CD4-positive, alpha-beta T cell (primary cell): ENCODE measurements at regions not wholly inside any gene's neighbourhood (a gene's known extent, or its start where the extent isn't known, plus 50 kb on each side); places are given as distances from the start of the nearest gene placed in this dataset.

Experiments used
- ATAC-seq: fragments of 200-7000 bp; cut with Tn5 transposase; one replicate; pipeline ENCODE4 v1.10.0; 2022; ENCODE audit warnings: mild to moderate bottlenecking; ENCODE audit not compliant: poor library complexity
- CTCF ChIA-PET: fragments of 350-600 bp; sonication (Branson Sonifier 250); formaldehyde crosslinking; loops from one replicate; lab custom pipeline; 2021; ENCODE audit warnings: antibody characterized with exemption, inconsistent platforms; lab: Charles Lee
- POLR2A ChIA-PET: fragments of 350-600 bp; sonication (Branson Sonifier 250); formaldehyde crosslinking; loops from one replicate; lab custom pipeline; 2021; ENCODE audit warnings: antibody characterized with exemption, inconsistent platforms; lab: Charles Lee
- DNase-seq, 14 experiments: peaks; one replicate each; pipeline ENCODE4 v3.0.0-alpha.2; 2013 to 2020; ENCODE audit warnings: mixed read lengths in 2 of 14
- H3K27ac ChIP-seq, 2 donors: one replicate each; pipeline versions ENCODE4 v1.5.1 to v1.7.0; 2013; ENCODE audit warnings: low read length in 2 of 2, low read depth in 1 of 2, mild to moderate bottlenecking in 1 of 2
- H3K27me3 ChIP-seq, 2 experiments: 1 replicate in 1 of 2; 2 replicates in 1 of 2; pipeline versions ENCODE4 v1.6.1 to v1.7.0; 2013; ENCODE audit warnings: low read length in 2 of 2, control low read depth in 1 of 2, mild to moderate bottlenecking in 1 of 2, moderate library complexity in 1 of 2; ENCODE audit not compliant: insufficient read depth in 2 of 2, control insufficient read depth in 1 of 2
- H3K36me3 ChIP-seq: one replicate; pipeline ENCODE4 v1.6.1; 2013; ENCODE audit warnings: low read length, control low read depth; ENCODE audit not compliant: insufficient read depth
- H3K4me1 ChIP-seq: one replicate; pipeline ENCODE4 v1.6.1; 2013; ENCODE audit warnings: low read length, control low read depth; ENCODE audit not compliant: insufficient read depth
- H3K4me3 ChIP-seq: one replicate; pipeline ENCODE4 v1.5.1; 2013; ENCODE audit warnings: mild to moderate bottlenecking, low read length, moderate library complexity
- H3K9me3 ChIP-seq, 2 experiments: 1 replicate in 1 of 2; 2 replicates in 1 of 2; pipeline versions ENCODE4 v1.6.1 to v1.7.0; 2013; ENCODE audit warnings: low read length in 2 of 2, mild to moderate bottlenecking in 2 of 2, control low read depth in 1 of 2, moderate library complexity in 1 of 2; ENCODE audit not compliant: control insufficient read depth in 1 of 2, insufficient read depth in 1 of 2
- H3K27ac Mint-ChIP-seq: one replicate; pipeline ENCODE4 v1.8.0; 2020; ENCODE audit warnings: mixed read lengths
- H3K27me3 Mint-ChIP-seq: one replicate; pipeline ENCODE4 v1.8.0; 2021; ENCODE audit warnings: mixed read lengths
- H3K36me3 Mint-ChIP-seq: one replicate; pipeline ENCODE4 v1.8.0; 2021; ENCODE audit warnings: low read depth, mixed read lengths
- H3K4me1 Mint-ChIP-seq: one replicate; pipeline ENCODE4 v1.8.0; 2021; ENCODE audit warnings: low read depth, mixed read lengths
- H3K4me3 Mint-ChIP-seq: one replicate; pipeline ENCODE4 v1.8.0; 2020; ENCODE audit warnings: mild to moderate bottlenecking, mixed read lengths
- H3K9me3 Mint-ChIP-seq: one replicate; pipeline ENCODE4 v1.8.0; 2020; ENCODE audit warnings: mixed read lengths
- CTCF ChIP-seq: fragments of 200-600 bp; IDR thresholded peaks from one replicate; pipeline ENCODE4 v1.8.0; 2022; ENCODE audit warnings: antibody characterized with exemption, mild to moderate bottlenecking
- intact Hi-C, 2 experiments: fragments of 100-400 bp; cut with DNase I in 1 of 2; cut with micrococcal nuclease in 1 of 2; formaldehyde crosslinking; loops; one replicate each; pipeline versions ENCODE4 v1.15.1 to v1.9.0; 2023 to 2025; cut with DNase I, micrococcal nuclease

- no peak for ATAC-seq
- H3K9me3 ChIP-seq = peaks cover 0 to 7% of the 10 kb centered on the region in 2 experiments
These were observed 238.2 kb upstream of the ASIC2 start for GRCh38 chr17:33531311-33531710.

GRCh38 chr17:33534087-33534486 lies 241.0 kb upstream of the ASIC2 start:
- Histone ChIP-seq H3K27me3 (peaks cover 0 to 4% of the 10 kb centered on the region in 2 experiments), H3K9me3 (no peaks in the 10 kb centered on the region), H3K4me1 (no peaks in the 10 kb centered on the region), H3K27ac (no peak overlapping the region), H3K36me3 (no peaks in the 10 kb centered on the region), H3K4me3 (no peak overlapping the region)
- CTCF ChIA-PET = no interaction called here
- ATAC-seq (no peak), DNase-seq (no peak)
- Mint-ChIP-seq H3K36me3 (no peaks in the 10 kb centered on the region), H3K27ac (no peak overlapping the region), H3K27me3 (no peaks in the 10 kb centered on the region), H3K4me1 (no peaks in the 10 kb centered on the region), H3K4me3 (no peak overlapping the region), H3K9me3 (no peaks in the 10 kb centered on the region)
- TF ChIP-seq CTCF = no peak
- POLR2A ChIA-PET = no interaction called here
- intact Hi-C loops = no loop called here

More at GRCh38 chr17:33531311-33531710, 238.2 kb upstream of the ASIC2 start:
- POLR2A ChIA-PET = no interaction called here
- DNase-seq = no peak
- no peak overlapping the region for H3K27ac Mint-ChIP-seq
- intact Hi-C loops = no loop called here
- Histone ChIP-seq H3K27me3 (peaks cover 0 to 4% of the 10 kb centered on the region in 2 experiments), H3K36me3 (no peaks in the 10 kb centered on the region), H3K4me1 (no peaks in the 10 kb centered on the region), H3K27ac (no peak overlapping the region), H3K4me3 (no peak overlapping the region)
- H3K9me3 Mint-ChIP-seq = no peaks in the 10 kb centered on the region
- no peaks in the 10 kb centered on the region for H3K36me3 Mint-ChIP-seq
- no peaks in the 10 kb centered on the region for H3K27me3 Mint-ChIP-seq
- CTCF ChIA-PET = no interaction called here
- TF ChIP-seq CTCF = no peak
- no peaks in the 10 kb centered on the region for H3K4me1 Mint-ChIP-seq
- H3K4me3 Mint-ChIP-seq = no peak overlapping the region

GRCh38 chr17:33545124-33545523 lies 252.0 kb upstream of the ASIC2 start:
- no peak for ATAC-seq
- DNase-seq = no peak
- Mint-ChIP-seq H3K36me3 (no peaks in the 10 kb centered on the region), H3K4me3 (no peak overlapping the region), H3K9me3 (no peaks in the 10 kb centered on the region), H3K27me3 (peaks cover 19% of the 10 kb centered on the region), H3K4me1 (no peaks in the 10 kb centered on the region), H3K27ac (no peak overlapping the region)
- no peak overlapping the region for H3K4me3 ChIP-seq
- intact Hi-C loops = no loop called here
- CTCF ChIA-PET = no interaction called here
- H3K4me1 ChIP-seq = no peaks in the 10 kb centered on the region
- TF ChIP-seq CTCF = no peak
- no peaks in the 10 kb centered on the region for H3K27me3 ChIP-seq
- no peaks in the 10 kb centered on the region for H3K9me3 ChIP-seq
- no peaks in the 10 kb centered on the region for H3K36me3 ChIP-seq
- POLR2A ChIA-PET = no interaction called here
- no peak overlapping the region for H3K27ac ChIP-seq
